HG03095 (cell line): ENCODE measurements at regions not wholly inside any gene's neighbourhood (a gene's known extent, or its start where the extent isn't known, plus 50 kb on each side); places are given as distances from the start of the nearest gene placed in this dataset.
"Not testable (repeated sequence)": the region's sequence is repeated elsewhere in the genome, so short reads cannot be mapped to it uniquely, and the experiment has no call there.

Experiments
- ATAC-seq: cut with Tn5 transposase; IDR thresholded peaks from one replicate; pipeline ENCODE4 v1.9.1; 2021; ENCODE audit warnings: moderate library complexity; ENCODE audit not compliant: unreplicated experiment

GRCh38 chr3:159881208-159881607 lies 107.4 kb upstream of the IL12A start:
- ATAC-seq, result no peak

DNA sequence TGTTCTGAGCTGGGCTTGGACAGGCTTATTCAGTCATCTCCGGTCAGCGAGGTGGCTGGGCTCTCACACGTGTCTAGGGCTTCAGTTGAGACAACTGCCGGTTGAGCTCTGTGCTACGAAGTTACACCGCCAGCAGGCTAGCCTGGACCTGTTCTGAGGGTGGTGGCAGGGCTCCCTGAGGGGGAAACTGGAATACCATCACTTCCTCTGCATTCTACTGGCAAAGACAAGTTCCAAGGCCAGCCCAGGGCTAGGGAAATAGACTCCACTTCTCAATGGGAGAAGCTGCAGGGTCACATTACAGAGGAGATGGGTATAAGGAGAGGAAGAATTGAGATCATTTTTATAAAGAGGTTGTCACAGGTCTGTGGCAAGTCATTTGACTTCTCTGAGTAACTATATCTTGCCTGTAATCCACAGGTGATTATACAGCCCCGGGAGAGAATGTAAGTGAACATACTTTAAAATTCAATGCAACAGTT lies 106.8 kb upstream of the IL12A start:
- ATAC-seq, result no peak

DNA sequence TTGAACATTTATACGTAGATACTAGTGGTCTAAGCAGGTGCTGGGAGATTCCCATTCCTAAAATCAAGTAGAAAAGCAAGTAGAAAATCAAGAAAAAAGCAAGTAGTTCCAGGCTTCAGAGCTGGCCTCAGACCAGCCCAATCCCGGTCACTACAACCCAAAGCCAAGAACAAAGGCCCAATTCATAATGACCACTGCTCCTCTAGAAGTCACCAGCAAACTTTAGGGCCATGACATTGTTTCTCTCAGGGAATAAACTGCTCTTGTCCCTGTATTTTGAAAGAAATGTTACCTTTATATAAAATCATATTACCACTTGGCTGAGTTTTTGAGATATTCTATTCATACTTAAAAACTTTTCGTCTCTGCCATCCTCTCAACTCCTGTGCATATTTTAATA lies 106.3 kb upstream of the IL12A start:
- no peak for ATAC-seq

DNA sequence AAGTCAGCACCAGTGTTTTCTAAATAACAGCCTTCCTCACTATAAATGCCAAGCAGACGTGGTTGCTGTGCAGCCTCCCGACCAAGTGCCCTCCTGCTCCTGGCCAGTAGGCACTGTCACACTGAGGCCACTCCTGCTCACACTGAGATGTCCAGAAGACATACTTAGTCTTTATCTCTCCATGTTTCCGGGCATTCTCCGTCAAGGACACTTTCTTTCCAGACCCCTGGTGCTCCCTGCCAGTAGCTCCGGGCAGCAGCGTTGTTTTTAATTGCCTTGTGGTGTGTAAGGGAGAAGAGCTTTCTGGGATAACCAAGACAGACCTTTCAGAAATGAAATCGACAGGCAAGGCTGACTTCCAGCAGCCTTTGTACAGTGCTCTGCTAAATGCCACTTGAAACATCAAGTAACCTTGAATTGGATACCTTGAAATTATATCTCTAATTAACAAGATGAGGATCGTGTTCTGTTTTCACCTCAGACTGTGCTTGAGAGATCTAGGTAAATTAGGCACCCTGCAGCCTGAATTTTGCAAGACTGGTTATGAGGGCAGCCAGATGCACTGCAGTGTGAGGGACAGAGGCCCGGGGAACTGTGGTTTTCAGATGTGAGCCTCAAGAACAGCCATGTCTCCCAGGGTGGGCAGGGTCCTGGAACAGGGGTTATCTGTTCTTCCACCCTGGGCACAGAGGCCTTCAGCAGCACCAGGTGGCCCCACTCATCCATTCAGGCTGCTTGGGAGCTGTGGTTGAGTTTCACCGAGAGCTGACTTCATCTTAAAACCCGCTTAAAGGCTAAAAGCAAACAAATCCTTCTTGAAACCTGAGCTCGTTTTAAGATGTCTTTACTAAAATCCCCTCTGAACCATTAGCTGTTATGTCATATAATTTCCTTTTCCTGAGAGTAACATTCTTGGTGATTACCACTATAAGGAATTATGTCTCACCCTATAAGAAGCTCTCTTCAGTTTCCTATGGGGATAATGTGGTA lies 105.5 kb upstream of the IL12A start:
- no peak for ATAC-seq

DNA sequence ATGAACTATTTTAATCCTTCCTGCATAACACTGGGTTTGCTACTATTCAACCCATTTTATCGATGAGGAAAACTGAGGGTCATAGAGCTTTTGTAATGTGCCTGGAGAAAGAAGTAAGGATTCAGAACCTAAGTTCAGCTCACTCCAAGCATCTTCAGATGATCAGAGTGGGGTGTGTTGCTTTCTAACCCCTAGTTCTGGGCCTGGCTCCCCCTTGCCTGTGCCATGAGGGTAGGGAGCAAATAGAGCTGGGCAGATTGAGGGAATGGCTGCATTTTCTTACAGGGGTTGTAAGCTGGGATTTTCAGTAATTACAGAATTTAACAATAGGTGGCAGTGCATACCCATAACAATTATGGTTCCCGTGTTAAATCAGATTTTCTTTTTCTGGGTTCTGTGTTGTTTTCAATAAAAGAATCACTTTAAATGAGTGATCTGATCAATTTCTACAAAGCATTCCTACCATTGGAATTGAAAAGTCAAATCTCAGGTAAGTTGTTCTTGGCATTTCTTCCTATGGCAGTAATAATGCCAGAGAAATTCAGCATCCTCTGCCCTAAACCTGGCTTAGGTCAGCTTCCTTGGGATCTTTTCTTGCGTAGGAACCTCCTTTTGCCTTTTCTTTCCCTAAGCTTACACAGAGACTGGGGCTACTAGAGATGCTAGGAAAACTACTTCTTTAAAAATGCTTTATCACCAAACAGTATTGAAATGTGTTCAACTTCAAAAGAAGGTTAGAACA lies 103.8 kb upstream of the IL12A start:
- ATAC-seq, result no peak

- ATAC-seq, result no peak
Observed at GRCh38 chr3:159886050-159886449, 102.6 kb upstream of the IL12A start.

- not testable (repeated sequence) for ATAC-seq
Observed at GRCh38 chr3:159886530-159886929, 102.1 kb upstream of the IL12A start.

GRCh38 chr3:159887168-159887567 lies 101.5 kb upstream of the IL12A start:
- no peak for ATAC-seq

DNA sequence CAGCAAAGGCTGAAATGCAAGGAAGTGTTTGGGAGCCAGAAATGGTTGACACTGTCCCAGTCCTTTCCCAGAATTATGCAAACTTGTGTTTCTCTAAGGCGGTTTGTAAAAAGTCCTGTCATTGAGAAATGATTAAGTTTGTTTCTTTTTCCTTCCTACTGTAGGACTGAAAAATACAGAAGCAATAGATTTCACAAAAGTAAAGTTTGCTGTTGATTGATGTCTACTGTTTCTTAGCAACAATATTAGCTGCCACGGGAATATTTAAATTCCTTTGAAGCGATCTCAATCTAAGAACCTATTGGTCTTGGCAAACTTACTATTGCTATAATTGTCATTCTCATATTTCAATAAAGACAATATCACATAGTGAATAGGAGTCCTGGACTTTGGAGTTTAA lies 100.7 kb upstream of the IL12A start:
- no peak for ATAC-seq

- ATAC-seq, result no peak
Observed at GRCh38 chr3:159892171-159892795, 96.4 kb upstream of the IL12A start.

GRCh38 chr3:159892801-159893200 lies 95.8 kb upstream of the IL12A start:
- no peak for ATAC-seq

DNA sequence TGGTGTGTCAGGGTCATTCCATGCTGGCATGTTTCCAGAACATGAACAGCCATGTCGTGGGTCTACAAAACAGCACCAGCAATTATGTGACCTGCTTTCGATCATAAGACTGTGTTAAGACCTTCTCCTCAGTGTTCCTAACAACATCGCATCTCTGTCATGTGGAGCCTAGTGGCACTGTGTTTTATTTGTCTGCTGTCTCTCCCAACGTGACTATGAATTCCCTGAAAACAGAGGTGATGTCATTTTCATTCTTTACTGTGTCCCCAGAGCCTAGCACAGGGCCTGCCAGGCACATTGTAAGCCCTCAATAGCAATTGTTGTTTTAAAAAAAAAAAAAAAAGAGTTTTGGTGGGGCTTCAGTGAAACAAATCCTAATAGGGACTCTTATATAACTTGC lies 94.2 kb upstream of the IL12A start:
- no peak for ATAC-seq

- ATAC-seq, result no peak
Observed at GRCh38 chr3:159895430-159895829, 93.2 kb upstream of the IL12A start.

- no peak for ATAC-seq
Observed at GRCh38 chr3:159896543-159896942, 92.1 kb upstream of the IL12A start.

GRCh38 chr3:159897331-159898075 lies 91.1 kb upstream of the IL12A start:
- no peak for ATAC-seq

GRCh38 chr3:159898147-159898546 lies 90.5 kb upstream of the IL12A start:
- ATAC-seq, result no peak

DNA sequence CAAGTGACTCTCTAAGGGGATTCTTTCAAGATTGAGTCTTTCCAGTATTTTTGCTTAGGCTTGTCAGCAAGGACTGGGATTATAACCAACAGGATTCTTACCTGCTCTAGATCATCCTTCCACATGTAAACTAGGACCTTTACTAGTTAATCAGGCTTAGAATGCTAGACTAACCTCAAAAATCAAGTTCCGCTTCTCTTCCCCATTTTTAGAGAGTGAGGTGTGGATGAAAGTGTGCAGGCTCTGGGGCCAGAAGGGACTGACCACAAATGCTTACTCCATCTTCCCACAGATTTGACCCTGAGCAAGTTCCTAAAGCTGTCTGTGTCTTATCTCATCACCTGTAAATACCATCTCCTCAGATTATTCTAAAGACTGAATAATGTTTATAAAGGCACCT lies 89.5 kb upstream of the IL12A start:
- no peak for ATAC-seq

DNA sequence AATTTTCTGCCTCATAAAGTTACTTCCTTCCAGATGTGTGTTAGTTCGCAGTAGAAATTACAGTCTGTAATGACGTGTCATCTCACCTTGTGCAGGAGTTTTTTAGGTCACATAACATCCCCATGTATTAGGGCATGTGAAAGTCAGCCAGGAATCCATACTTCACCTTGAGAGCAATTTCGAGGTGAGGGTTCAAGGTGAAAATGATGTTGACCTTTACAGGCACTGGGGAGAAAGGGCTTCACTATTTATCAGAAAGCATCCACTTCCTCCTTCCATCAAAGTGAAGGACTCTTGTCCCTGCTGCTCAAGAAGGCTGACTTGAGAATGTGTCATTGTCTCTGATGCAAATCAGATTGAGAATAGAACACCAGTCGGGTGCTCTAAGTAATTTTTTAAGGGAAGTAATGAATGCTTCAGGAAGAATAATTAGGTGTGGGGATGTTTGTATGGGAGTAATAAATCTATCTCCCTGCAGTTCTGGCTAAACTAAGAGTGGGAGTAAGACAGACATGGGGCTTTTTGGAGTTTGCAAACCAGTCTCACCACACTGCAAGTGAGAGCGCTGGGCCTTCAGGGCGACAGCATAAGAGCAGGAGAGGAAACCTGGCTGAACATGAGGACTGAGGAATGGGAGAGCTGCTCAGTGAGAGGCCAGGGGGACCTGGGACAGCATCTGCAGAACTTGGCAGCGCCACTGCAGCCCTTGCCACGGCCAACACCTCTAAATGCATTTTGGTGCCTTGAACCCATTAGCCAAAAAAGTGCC lies 85.9 kb upstream of the IL12A start:
- peak; percentile 71 for ATAC-seq

- ATAC-seq, result no peak
Observed at GRCh38 chr3:159904455-159904854, 84.2 kb upstream of the IL12A start.

GRCh38 chr3:159904911-159905310 lies 83.7 kb upstream of the IL12A start:
- ATAC-seq, result no peak
